GM12864 (cell line): ENCODE measurements at regions not wholly inside any gene's neighbourhood (a gene's known extent, or its start where the extent isn't known, plus 50 kb on each side); places are given as distances from the start of the nearest gene placed in this dataset.

ENCODE experiments used
- DNase-seq: peaks from one replicate; pipeline ENCODE4 v3.0.0-alpha.2; 2011; ENCODE audit warnings: low read depth
- H3K4me3 ChIP-seq: 2 replicates; pipeline ENCODE4 v1.5.1; 2011; ENCODE audit warnings: mild to moderate bottlenecking, low read depth, low read length, control low read depth
- CTCF ChIP-seq: IDR thresholded peaks from 2 replicates; pipeline ENCODE4 v1.5.1; 2011; ENCODE audit warnings: low read depth, mild to moderate bottlenecking, moderate library complexity, low read length, control low read depth, inconsistent platforms; ENCODE audit errors: missing control alignments

GRCh38 chr7:54846273-54846672, 87.3 kb upstream of the SEC61G start:
- no peak for TF ChIP-seq CTCF
- H3K4me3 ChIP-seq = no peak overlapping the region
- DNase-seq = no peak

GRCh38 chr7:54847921-54848320, 88.9 kb upstream of the SEC61G start:
- DNase-seq = no peak
- no peak overlapping the region for H3K4me3 ChIP-seq
- TF ChIP-seq CTCF = no peak

- no peak for TF ChIP-seq CTCF
- no peak for DNase-seq
- H3K4me3 ChIP-seq = no peak overlapping the region
Observed at GRCh38 chr7:54856856-54857255, 97.8 kb upstream of the SEC61G start.

GRCh38 chr7:54857294-54857693, 98.3 kb upstream of the SEC61G start:
- H3K4me3 ChIP-seq = no peak overlapping the region
- DNase-seq = no peak
- TF ChIP-seq CTCF = no peak

GRCh38 chr7:54858008-54858692, 99.1 kb upstream of the SEC61G start:
- no peak for TF ChIP-seq CTCF
- no peak for DNase-seq

GRCh38 chr7:54859066-54859465, 100.1 kb upstream of the SEC61G start:
- TF ChIP-seq CTCF = no peak
- no peak for DNase-seq
- H3K4me3 ChIP-seq = no peak overlapping the region

More at GRCh38 chr7:54858008-54858692, 99.1 kb upstream of the SEC61G start:
- H3K4me3 ChIP-seq = no peak overlapping the region

- no peak overlapping the region for H3K4me3 ChIP-seq
- no peak for TF ChIP-seq CTCF
- no peak for DNase-seq
Observed at GRCh38 chr7:54859545-54859944, 100.5 kb upstream of the SEC61G start.
